K562 (cell line): ENCODE measurements at regions not wholly inside any gene's neighbourhood (a gene's known extent, or its start where the extent isn't known, plus 50 kb on each side); places are given as distances from the start of the nearest gene placed in this dataset.

Source experiments
- ATAC-seq: fragments of 200-7000 bp; cut with Tn5 transposase; 3 replicates; pipeline ENCODE4 v1.9.1; 2020; ENCODE audit warnings: moderate library complexity
- BruUV-seq: library from RNA; stranded (reverse); fragments of 400-500 nt; replicated peaks from 2 replicates; lab custom pipeline; 2021; lab: Mats Ljungman, UMichigan
- CTCF ChIA-PET: fragments of 300-600 bp; formaldehyde crosslinking; extraction: SDS; loops from one replicate; lab custom pipeline; 2021; ENCODE audit warnings: low intra/inter-chr PET ratio; lab: Yijun Ruan, JAX
- POLR2A ChIA-PET: fragments of 300-600, 350-650 bp; sonication (Branson Sonifier 250); formaldehyde crosslinking; extraction: SDS; loops from one replicate; lab custom pipeline; 2021; ENCODE audit warnings: antibody characterized with exemption, inconsistent platforms; lab: Yijun Ruan, JAX
- DNase-seq, 4 experiments: peaks; one replicate each; pipeline versions ENCODE4 v3.0.0 to v3.0.0-alpha.2; 2011 to 2018; ENCODE audit warnings: low spot score in 3 of 4, mixed read lengths in 3 of 4; ENCODE audit errors: extremely low read depth in 1 of 4
- FAIRE-seq: peaks from 2 replicates; lab custom pipeline; 2011; peaks lifted over from hg19 to GRCh38; lab: Jason Lieb, UNC
- H2AFZ ChIP-seq: 2 replicates; pipeline ENCODE4 v1.6.0; 2011; ENCODE audit warnings: low read depth, low read length, control low read depth, inconsistent platforms
- H3K27ac ChIP-seq: fragments of 200-600 bp; 3 replicates; pipeline ENCODE4 v1.8.0; 2011; ENCODE audit warnings: low read depth, mild to moderate bottlenecking, control low read depth, inconsistent platforms, low read length, moderate library complexity, mixed read lengths; ENCODE audit errors: extremely low read depth
- H3K27me3 ChIP-seq, 2 experiments: fragments of 300-600 bp in 1 of 2; 2 replicates in 1 of 2; 3 replicates in 1 of 2; pipeline versions ENCODE4 v1.6.0 to v1.8.0; 2011; ENCODE audit warnings: inconsistent platforms in 2 of 2, low read length in 2 of 2, mild to moderate bottlenecking in 1 of 2, mixed read lengths in 1 of 2, moderate library complexity in 1 of 2; ENCODE audit not compliant: control insufficient read depth in 2 of 2, insufficient read depth in 2 of 2
- H3K36me3 ChIP-seq: fragments of 300-600 bp; 3 replicates; pipeline ENCODE4 v1.8.0; 2011; ENCODE audit warnings: mild to moderate bottlenecking, low read length, inconsistent platforms; ENCODE audit not compliant: control insufficient read depth, insufficient read depth
- H3K4me1 ChIP-seq, 2 experiments: fragments of 200-600 bp in 1 of 2; replicated peaks in 1 of 2; 2 replicates in 1 of 2; 3 replicates in 1 of 2; pipeline versions ENCODE4 v1.5.1 to v1.8.0; 2011; ENCODE audit warnings: inconsistent platforms in 2 of 2, low read length in 2 of 2, mild to moderate bottlenecking in 1 of 2, mixed read lengths in 1 of 2, moderate library complexity in 1 of 2; ENCODE audit not compliant: control insufficient read depth in 2 of 2, insufficient read depth in 2 of 2
- H3K4me2 ChIP-seq: 2 replicates; pipeline ENCODE4 v1.6.1; 2011; ENCODE audit warnings: low read length, control low read depth, inconsistent platforms, mixed read lengths; ENCODE audit not compliant: insufficient read depth
- H3K4me3 ChIP-seq: fragments of 200-600 bp; sonication (generic), shearing (Covaris generic); 2 replicates; pipeline ENCODE4 v1.5.1; 2016; ENCODE audit warnings: control low read depth, inconsistent platforms
- H3K79me2 ChIP-seq: fragments of 200-600 bp; 3 replicates; pipeline ENCODE4 v1.8.0; 2011; ENCODE audit warnings: low read length, inconsistent platforms; ENCODE audit not compliant: control insufficient read depth, insufficient read depth
- H3K9ac ChIP-seq, 2 experiments: 2 replicates each; pipeline versions ENCODE4 v1.6.0 to v1.6.1; 2011; ENCODE audit warnings: low read depth in 2 of 2, low read length in 2 of 2, control low read depth in 1 of 2, inconsistent platforms in 1 of 2, mild to moderate bottlenecking in 1 of 2, mixed read lengths in 1 of 2; ENCODE audit not compliant: insufficient read depth in 1 of 2
- H3K9me1 ChIP-seq: one replicate; pipeline ENCODE4 v1.6.0; 2011; ENCODE audit warnings: inconsistent platforms, mild to moderate bottlenecking, low read length, moderate library complexity; ENCODE audit not compliant: control insufficient read depth, insufficient read depth
- H3K9me3 ChIP-seq: replicated peaks from 2 replicates; pipeline ENCODE4 v1.5.1; 2011; ENCODE audit warnings: low read depth, low read length, inconsistent platforms; ENCODE audit not compliant: control insufficient read depth, insufficient read depth
- H4K20me1 ChIP-seq: replicated peaks from 2 replicates; pipeline ENCODE4 v1.6.1; 2011; ENCODE audit warnings: low read length, inconsistent platforms, mixed read lengths; ENCODE audit not compliant: control insufficient read depth, insufficient read depth
- RAD21 ChIP-seq, 2 experiments: fragments of 250-450 bp in 1 of 2; fragments of 450-650 bp in 1 of 2; sonication (Bioruptor Pico) in 1 of 2; formaldehyde crosslinking in 1 of 2; IDR thresholded peaks in 1 of 2; conservative IDR thresholded peaks in 1 of 2; 2 replicates each; pipeline versions ENCODE4 v1.4.0 to v1.8.0; 2020 to 2022; ENCODE audit warnings: mild to moderate bottlenecking in 2 of 2, moderate library complexity in 1 of 2
- WGBS: fragments of 100-300 bp; shearing (Covaris generic); methylation state at CpG from one replicate; pipeline ENCODE4 v1.1.6; 2016; ENCODE audit warnings: low coverage, mixed read lengths; ENCODE audit not compliant: insufficient coverage; ENCODE audit errors: missing lambda C conversion rate; 5-methylcytosine and 5-hydroxymethylcytosine counted together
- in situ Hi-C: fragments of 300-500 bp; cut with MboI; formaldehyde crosslinking; loops from 4 replicates; pipeline ENCODE4 v1.15.0; 2018; ENCODE audit warnings: inconsistent platforms, mixed read lengths
- intact Hi-C: fragments of 100-400 bp; cut with micrococcal nuclease; formaldehyde crosslinking; loops from 2 replicates; pipeline ENCODE4 v1.14.2; 2022
- TF ChIP-seq, protein P1 (sequence below): sonication (generic); formaldehyde crosslinking; IDR thresholded peaks from 2 replicates; pipeline ENCODE4 v1.8.0; 2022; ENCODE audit warnings: mild to moderate bottlenecking, low read depth, missing genetic modification reagents

DNA sequence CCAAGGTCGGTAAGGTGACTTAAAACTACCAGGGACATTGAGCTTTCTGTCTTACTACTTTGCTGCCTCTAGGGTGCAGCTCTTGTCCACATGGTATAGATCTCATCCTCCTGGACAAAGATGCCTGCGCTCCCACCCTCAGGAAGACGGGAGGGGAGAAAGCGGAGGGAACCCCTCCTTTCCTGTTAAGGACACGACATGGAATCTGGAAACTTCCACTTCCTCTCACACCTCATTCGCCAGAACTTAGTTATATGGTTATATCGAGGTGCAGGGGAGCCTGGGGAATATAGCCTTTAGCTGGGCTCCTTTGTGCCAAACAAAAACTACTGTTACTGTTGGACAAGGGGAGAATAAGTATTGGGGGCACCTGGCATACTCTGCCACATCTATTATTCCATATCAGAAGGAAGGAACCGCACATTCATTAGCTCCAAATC lies 224.3 kb upstream of the TSHZ2 start (continued):
- peak in 1 of 2 experiments; percentile 28; a peak in 1 of 4 replicates for TF ChIP-seq RAD21 (CRISPR knock-in tag; conservative IDR thresholded peaks at IDR 0.05 in 1 of 2, IDR thresholded peaks at IDR 0.05 in 1 of 2)

DNA sequence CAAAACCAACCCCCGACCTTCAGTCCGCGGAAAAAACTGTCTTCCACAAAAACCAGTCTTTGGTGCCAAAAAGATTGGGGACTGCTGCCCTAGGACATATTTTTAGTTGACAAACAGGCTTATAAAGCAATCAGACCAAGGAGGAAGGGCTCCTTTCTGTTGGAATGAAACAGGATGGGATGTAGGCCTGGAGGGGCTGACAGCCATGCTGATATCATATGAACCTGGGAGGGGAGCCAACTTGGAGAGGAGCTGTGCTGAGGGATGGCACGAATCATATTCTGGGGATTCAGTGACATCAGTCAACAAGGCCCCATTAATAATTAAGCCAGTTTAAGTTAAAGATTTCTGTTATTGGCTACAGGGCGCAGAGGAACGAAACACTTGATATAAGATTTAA lies 225.4 kb upstream of the TSHZ2 start:
- ATAC-seq (no peak), FAIRE-seq (no peak), DNase-seq (no peak)
- BruUV-seq: no TSS peak
- no peaks in the 10 kb centered on the region for H3K9me3 ChIP-seq
- H3K79me2 ChIP-seq: no peaks in the 10 kb centered on the region
- no peak overlapping the region for H3K27ac ChIP-seq
- intact Hi-C loops (no loop called here), in situ Hi-C loops (no loop called here)
- H3K9ac ChIP-seq: no peak overlapping the region
- H3K4me3 ChIP-seq: no peak overlapping the region
- no peak overlapping the region for H3K4me2 ChIP-seq
- no peaks in the 10 kb centered on the region for H3K36me3 ChIP-seq
- H2AFZ ChIP-seq: no peak overlapping the region
- H3K9me1 ChIP-seq: no peaks in the 10 kb centered on the region
- no peaks in the 10 kb centered on the region for H3K4me1 ChIP-seq
- H3K27me3 ChIP-seq: no peaks in the 10 kb centered on the region
- CTCF ChIA-PET: no interaction called here
- POLR2A ChIA-PET: interaction anchor here (0.6 kb wide), 1 partner anchor 10 kb away, joined by 3 read pairs; no protein-coding TSS in a partner anchor
- WGBS: 3% methylated on average over 6 of the region's 6 CpGs
- H4K20me1 ChIP-seq: no peaks in the 10 kb centered on the region
- TF ChIP-seq, protein P1, sequence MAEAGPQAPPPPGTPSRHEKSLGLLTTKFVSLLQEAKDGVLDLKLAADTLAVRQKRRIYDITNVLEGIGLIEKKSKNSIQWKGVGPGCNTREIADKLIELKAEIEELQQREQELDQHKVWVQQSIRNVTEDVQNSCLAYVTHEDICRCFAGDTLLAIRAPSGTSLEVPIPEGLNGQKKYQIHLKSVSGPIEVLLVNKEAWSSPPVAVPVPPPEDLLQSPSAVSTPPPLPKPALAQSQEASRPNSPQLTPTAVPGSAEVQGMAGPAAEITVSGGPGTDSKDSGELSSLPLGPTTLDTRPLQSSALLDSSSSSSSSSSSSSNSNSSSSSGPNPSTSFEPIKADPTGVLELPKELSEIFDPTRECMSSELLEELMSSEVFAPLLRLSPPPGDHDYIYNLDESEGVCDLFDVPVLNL (CRISPR knock-in tag): no peak
